ENCODE measurements at regions not wholly inside any gene's neighbourhood (a gene's known extent, or its start where the extent isn't known, plus 50 kb on each side); places are given as distances from the start of the nearest gene placed in this dataset.

GRCh38 chr18:67932271-67932670 lies 415.8 kb upstream of the DSEL start:
- TF ChIP-seq POLR2A (IDR thresholded peaks at IDR 0.05) (no peak), CTCF (IDR thresholded peaks at IDR 0.05) (no peak)
